Cerebellar nuclear complex (tissue), 1 donor: ENCODE measurements at regions not wholly inside any gene's neighbourhood (a gene's known extent, or its start where the extent isn't known, plus 50 kb on each side); places are given as distances from the start of the nearest gene placed in this dataset.

ENCODE experiments used
- DNase-seq, 2 experiments: peaks; one replicate each; lab custom pipeline; 2025; lab: John Stamatoyannopoulos, UW

DNA sequence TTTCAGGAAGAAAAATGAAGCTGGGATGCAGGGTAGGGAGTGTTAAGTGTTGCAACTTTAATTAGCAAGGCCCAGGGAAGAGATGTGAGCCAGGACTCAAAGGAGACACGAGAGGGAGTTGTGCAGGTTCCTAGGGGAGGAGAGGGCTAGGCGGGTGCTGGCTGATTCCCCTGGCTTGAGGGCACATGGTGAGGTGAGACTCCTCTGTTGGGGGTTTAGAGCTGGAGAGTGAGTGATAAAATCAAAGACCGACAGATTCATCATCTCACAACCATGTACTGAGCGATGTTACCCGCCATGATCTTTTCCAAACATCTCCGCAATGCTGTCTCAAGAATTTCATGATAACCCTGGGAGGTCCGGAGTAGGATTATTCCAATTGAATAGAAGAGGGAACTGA lies 161.8 kb upstream of the CSF3R start:
- no peak for DNase-seq

DNA sequence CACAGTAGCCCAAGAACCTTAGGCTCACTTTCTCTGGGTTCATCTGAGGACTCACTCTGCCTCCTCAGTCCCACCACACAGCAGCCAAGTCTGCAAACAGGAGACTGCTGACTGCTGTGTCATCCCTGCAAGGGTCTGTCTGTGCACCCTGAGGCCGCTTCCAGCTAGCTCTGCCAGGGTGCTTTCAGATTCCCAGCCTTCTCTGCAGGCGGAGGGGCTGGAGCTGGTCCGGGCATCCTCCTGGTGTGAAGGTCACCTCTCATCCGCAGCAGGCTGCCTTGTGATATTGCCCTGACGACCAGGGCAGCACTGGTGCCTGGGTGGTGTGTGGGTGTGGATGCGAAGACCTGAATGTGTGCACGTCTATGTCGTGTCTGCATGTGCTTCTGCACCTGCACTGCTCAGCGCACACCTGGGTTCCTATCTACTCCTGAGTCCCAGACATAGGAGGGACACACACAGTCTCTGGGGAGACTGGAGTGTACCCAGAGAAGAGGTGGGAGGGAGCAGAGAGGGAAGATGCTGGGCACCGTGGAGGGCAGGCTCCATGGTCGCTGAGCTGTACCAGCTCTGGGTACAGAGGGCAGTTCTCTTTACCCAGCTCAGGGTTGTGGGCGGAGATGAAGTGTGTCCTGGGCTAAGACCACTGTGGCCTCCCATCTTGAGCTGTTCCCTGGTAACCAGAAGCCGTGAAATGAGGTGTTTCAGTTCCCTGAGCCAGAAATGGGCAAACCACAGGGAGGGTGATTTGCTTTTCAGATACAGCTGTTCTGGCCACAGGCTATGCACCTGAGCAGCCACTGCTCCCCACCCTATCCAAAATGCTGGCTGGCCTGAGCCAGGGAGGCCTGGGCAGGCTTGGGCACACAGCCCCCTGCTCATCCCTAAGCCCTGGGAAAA lies 160.9 kb upstream of the CSF3R start:
- no peak for DNase-seq

DNA sequence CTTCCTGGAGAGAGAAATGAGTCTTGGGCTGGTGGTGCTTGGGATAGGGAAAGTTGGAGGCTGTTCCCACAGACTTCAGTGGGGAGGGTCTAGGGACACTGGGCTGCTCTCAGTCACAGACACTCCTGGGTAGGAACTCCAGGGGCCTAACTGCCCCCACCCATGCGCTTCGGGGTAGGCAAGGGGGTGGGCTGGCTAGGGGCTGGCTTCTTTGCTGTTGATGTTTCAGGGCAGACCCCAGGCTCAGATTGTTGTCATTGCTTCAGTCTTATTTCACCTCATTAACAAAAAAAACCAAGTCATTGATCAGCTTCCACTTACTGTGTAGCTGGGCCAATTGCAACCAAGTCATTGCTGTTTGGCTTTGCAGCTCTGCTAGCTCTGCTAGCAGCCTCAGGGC lies 160.1 kb upstream of the CSF3R start:
- DNase-seq = no peak

DNA sequence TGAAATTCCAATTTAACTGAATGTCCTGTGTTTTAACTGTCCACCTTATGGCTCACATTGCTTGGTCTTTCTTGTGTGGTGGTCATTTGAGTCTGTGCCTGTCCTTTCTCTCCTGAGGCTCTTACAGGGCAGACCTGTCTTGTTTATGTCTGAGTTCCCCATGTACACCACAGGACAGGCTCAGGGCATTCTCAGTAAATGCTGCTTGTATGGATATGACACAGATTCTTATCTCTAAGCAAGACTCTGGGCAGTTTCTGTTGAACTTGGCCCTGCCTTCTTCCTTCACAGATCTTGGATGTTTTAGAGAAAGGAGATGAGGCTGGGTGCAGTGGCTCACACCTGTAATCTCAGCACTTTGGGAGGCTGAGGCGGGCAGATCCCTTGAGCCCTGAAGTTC lies 159.1 kb upstream of the CSF3R start:
- DNase-seq = no peak

DNA sequence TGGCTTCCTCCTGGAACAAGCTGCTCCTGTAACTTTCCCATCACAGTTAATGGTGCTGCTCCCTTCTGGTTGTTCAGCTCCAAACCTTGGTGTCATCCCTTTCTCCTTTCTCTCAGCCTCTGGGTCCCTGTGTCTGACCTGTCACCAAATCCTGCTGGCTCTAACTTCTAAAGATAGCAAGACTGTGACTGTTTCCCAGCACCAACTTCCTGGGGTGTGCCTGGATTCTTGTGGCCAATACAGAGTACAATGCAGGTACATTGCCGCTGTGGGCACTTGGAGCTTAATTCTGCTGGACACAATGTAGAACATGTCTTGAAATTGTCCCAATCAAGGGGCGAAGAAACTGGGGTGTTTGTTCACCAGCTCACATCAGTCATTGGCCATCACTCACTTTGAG lies 156.7 kb upstream of the CSF3R start:
- no peak for DNase-seq

DNA sequence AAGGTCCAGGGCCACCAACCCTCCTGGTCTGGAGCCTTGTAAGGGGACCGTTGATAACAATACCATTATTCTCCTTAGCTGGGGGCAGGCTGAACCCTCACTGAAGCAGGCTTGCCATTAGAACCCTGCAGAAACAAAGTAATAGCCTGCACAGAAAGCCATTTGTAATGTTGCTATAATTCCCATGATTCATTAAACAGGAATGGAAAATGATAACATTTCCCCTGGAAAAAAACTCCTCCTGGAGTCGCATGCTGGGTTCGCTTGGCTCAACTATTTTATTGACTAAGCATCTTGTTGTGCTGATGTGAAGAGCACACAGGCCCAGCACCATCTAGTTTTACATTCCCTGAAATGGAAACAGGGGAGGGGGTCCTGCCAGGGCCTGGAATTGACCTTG lies 155.6 kb upstream of the CSF3R start:
- no peak for DNase-seq

DNA sequence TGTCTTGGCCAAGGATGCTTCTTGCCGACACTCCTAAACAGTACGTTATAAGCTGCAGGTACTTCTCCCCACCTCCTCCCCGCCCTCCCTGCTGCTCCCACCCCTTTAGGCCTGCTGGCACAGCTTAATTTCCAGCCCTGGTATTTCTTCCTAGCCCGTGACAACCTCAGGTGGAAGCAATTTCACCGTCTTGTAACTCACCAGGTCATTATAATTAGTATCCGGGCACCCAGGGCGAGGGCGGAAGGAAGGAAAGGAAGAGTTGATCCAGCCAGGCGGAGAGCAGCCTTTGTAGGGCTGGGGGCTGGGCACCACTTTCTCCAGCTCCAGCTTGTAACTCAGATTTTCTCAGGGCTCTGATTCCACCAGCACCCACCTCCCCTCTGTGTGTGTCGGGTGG lies 153.5 kb upstream of the CSF3R start:
- no peak for DNase-seq

DNA sequence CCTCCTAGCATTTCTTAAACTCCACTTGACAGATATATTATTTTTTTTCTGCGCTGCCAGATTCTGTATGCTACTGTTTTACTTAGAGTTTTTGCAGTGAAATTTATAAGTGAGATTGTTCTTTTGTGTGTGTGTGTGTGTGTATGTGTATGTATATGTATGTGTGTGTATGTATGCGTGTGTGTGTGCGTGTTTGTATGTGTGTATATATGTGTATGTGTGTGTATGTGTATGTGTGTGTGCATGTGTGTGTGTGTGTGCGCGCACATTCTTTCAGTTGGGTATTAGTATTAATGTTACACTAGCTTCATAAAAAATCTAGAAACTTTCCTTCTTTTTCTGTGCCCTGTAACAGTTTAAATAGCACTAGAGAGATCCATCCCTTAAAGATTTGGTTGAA lies 152.6 kb upstream of the CSF3R start:
- DNase-seq = no peak

DNA sequence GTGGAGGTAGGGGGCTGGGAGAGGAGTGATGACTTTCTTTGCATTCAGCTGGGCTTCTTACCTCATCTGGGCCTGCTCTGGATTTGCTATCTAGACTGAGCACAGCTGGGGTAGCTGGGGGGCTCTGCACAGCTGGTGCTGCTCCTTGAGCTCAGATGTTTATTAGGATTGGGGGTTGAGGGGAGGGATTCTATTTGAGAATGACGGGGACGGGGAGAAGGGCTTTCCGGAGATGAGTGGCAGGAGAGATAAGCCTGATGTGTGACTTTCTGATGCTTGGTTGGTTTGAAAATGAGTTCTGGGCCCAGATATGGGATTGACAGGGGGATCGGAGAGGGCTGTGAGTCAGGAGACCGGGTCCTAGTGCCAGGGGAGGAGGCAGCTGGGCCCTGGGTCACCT lies 146.1 kb upstream of the CSF3R start:
- no peak for DNase-seq

DNA sequence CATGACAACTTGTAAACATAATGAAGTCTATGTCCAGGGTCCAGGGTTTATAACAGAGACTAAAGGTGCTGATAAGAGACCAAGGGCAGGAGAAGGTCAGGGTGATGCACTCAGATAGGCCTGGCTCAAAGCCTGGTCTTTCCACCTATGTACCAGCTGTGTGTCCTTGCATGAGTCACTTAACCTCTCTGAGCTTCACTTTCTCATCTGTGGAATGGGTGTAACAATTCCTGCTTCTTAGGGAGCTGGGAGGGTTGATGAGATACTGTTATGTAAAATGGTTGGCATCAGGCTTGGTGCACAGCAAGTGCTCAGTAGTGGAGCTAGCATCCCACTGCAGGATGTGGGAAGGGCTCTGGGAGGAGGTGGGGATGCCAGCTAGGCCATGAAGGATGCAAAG lies 143.7 kb upstream of the CSF3R start:
- DNase-seq = no peak

DNA sequence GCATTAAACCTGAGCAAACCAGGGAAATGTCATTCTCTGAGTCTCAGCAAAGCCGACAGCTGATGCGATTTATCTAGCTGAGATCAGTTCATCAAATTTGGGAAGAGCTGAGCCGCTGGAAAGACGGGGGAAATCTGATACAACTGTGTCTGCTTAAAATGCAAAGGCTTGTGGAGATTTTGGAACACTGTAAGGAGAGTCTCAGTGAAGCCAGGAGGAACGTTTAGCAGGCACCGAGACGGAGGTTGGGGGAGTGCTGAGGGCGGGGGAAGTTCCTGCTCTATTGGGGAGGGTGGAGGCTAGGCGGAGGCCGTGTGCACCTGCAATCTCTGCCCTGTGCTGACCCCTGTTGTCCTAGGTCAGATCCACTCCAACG lies 143.2 kb upstream of the CSF3R start:
- DNase-seq = no peak

DNA sequence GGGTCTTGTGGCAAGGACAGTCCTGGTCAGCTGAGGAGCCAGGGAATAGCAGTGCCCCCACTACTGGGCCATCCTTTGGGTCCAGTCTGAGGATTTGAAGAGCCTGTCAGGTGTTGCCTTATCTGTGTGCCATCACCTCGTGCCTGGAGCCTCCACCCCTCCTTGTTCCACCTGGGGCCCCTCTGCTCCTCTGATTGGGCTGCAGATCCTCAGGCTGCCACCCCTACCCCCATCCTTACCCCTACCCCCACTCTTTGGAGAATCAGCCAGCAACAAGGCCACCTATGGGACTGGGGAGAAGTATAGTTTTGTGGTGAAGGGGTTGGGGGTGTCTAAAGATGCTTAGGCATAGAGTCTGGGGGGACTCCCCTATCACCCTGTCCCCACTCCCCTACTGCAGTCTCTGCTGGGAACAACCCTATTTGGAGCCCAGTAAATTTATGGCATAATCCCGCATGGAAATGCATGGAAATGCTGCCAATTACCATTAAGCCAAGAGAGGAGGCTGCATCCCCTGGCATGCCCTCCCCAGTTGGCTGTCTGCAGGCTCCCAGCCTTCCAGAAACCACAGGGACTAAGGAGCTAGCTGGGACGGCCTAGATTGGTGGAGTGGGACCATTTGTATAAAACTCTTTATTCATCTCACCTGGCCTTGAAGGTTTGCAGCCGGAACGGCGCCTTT lies 142.7 kb upstream of the CSF3R start:
- DNase-seq = no peak

DNA sequence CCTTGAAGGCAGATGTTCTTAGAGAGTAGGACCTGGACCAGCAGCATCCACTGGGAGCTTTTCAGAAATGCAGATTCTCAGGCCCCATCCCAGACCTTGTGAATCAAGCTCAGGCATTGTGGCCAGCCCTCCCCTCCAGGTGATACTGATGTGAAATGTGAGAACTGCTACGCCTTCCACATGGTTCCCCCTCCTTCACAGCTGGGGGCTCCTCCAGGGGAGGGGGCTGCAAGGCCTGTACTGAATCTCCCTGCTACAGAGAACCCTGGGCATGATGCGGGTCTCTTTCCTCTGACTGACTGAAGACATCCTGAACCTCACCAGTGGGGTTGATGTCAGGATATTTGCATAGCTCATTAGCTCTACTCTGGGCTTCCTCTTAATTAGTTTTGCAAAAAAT lies 141.8 kb upstream of the CSF3R start:
- DNase-seq = no peak

DNA sequence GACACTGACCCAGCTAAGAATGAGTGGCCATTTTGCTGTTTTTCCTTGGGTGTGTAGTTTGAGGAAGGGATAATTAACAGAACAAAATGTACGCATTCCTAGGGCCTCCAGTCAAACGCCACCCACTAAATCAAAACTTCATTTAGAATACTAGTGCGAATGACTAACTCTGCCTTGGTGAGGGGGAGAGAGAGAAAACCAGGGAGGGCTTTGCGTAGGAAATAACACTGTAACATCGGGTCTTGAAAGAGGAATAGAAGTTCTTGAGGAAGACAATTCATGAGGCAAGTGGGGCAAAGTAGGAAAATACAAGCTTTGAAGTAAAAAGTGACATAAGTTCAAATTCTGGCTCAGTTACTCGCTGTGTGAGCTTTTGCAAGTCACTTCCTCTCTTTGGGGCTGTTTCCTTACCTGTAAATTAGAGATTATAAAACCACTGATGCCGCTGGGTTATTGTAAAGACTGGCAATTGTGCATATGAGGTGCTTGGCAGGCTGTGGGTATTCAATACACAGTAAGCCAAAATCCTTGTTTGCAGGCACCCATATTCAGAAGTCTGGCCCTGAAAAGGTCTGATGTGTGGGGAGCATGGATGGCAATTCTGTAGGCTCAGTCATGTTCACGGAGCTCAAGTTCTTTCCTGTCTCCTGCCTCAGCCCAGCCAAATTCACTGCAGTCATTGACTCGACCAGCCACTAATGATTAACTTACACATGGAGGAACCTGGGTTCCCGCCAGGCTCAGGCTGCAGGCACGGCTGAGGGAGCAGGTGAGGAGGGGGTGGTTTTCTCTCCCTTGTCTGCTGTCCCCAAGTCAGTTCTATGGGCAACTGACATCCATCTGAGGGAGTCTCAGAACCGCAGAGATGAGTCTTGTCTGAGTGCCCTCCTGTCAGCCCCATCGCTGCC lies 140.3 kb upstream of the CSF3R start:
- no peak for DNase-seq

DNA sequence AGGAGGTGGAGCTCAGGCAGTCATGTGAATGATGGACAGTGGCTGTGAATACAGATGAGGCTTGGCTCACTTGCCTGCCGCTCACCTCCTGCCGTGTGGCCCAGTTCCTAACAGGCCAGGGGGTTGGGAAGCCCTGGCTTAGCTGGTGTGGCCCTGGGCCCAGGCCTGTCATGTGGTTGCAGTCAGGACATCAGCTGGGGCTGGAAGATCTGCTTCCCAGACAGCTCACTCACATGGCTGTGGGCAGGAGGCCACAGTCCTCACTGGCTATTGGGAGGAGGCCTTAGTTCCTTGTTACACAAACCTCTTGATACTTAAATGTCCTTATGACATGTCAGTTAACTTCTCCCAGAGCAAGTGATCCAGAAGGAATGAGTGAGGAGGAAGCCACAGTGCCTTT lies 138.8 kb upstream of the CSF3R start:
- no peak for DNase-seq

DNA sequence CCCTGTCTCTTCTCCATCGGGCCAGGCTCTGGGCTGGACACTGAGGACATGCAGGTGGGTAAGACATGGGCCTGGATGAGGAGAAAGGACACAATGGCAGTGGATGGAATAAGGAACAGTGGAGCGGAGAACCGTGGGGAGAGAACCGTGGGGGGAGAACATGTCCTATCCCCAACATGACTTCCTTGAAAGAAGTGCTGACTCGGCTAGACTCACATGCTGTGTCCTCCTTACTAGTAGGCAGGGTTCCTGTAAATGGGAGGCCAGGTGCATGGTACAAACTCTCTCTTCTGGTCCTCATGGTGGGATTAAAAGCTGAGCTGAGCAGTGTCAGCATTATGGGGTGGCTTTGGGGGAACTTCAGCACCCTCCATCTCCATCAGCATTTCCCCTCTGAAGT lies 137.4 kb upstream of the CSF3R start:
- no peak for DNase-seq

DNA sequence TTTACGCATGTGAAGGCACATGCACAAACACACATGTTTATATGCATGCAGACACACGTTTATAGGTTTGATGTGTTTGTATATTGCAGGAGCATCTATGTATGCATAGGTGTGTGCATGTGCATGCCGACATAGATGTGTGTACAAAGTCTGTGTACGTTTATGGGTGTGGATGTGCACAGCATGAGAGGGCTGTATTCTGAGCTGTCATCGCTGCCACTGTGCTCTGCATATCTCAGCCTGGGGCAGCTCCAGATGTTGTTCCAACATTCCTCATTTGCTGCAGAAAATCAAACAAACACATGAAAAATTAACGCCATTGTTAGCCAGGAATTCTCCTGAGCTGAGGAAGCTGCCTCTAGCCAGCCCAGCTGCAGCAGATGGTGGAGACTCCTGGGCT lies 132.3 kb upstream of the CSF3R start:
- no peak for DNase-seq

DNA sequence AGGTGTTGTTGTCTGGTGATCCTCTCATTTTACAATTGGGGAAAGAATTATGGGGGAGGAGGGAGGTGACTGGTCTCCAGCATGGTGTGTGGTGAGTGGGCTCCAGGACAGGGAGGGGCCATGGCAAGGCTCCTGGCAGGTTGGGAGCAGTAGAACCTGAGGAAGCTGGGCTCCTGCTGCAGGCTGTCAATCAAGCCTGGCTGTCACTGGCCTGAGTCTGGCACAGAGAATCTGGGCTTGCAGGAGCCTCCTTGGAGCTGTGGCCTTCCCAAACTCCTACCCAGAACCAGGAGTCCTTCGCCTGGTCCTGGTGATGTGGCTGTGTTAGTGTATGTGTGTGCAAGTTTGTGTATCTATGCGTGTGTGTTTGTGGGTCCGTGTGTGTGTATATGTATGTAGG lies 131.9 kb upstream of the CSF3R start:
- DNase-seq = no peak

DNA sequence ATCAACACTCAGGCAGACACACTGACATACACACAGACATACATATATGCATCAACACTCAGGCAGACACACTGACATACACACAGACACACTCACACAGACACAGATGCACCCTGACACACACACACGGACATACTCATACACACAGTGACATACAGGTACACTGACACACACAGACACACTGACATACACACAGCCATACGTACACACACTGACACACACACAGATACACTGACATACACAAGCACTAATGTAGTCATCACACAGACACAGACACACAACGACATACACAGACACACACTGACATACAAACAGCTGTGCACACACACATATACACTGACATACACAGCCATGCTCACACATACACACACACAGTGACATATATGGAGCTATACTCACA lies 131.0 kb upstream of the CSF3R start:
- DNase-seq = no peak

DNA sequence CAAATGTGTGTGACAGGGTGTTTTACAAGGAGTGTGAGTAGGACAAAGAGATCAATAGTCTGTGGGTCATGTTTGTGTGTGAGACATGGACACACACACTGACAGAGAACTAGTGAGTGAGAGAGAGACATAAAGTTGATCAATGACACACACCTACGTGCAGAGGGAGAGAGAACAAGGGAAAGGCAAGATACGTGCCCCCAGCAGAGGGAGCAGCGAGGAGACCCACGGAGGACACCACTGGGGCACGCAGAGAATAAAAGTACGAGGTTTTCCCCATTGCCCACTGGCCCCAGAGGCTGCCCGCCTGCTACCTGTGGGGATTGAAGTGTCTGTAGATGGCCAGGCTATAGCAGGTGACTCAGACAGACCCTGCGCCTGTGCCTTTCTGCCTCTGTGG lies 130.2 kb upstream of the CSF3R start:
- DNase-seq = no peak

DNA sequence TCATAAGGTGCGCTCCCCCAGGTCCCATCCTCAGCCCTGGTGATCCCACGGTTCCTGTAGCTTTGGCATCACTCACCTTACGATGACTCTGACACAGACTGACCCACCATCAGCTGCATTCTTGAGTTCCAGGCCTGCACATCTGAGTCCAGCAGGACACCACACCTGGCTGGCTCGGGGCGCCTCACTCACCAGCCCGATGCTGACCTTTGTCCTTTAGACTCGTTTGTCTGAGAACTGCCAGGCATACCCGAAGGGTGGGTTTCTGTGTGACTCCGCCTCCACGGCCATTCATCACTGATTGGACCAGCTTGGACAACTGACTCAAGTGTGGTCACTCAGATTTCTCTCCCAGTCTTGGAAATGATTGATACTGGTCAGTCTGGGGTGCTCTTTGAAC lies 129.4 kb upstream of the CSF3R start:
- no peak for DNase-seq

DNA sequence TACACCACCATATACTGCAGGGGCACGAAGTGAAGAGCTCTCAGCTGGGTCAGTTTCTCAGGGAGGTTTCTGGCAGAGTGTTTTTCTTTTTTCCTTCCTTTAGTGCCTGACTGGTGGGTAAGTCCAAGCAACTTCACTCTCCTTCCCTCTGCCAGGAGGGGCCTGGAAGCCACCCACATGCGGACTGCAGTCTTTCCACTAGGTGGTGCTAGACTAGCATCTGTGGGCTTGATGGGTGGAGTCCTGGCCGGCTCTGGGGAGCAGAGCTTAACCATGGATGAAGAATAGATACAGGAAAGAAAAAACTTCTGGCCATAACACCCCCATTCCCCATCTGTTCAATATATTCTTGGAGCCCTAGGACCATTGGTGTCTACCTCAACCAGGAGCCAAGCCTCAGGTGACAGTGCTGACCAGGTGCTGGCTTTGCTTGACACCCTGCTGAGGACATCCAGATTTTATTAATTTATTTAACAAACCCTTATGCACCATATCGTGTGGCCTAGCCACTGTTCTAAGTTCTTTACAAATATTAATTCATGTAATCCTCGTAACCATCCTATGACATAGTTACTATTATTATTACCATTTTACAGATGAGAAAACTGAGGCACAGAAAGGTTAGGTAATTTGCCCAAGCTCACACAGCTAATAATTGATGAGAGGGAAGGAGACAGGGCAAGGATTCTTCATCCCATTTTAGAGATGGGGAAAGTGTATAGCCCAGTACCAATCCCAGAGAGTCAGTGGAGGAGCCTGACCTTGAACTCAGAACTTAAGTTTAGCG lies 126.7 kb upstream of the CSF3R start:
- no peak for DNase-seq
